ENCODE measurements at regions not wholly inside any gene's neighbourhood (a gene's known extent, or its start where the extent isn't known, plus 50 kb on each side); places are given as distances from the start of the nearest gene placed in this dataset.

- H3K4me1 Mint-ChIP-seq (ENCODE audit: low read depth), result no peaks in the 10 kb centered on the region
- no peak for TF ChIP-seq CTCF (IDR thresholded peaks at IDR 0.05)
Observed at GRCh38 chr6:130661077-130661476, 166.1 kb upstream of the SMLR1 start.

GRCh38 chr6:130666786-130667185 is 160.4 kb upstream of the SMLR1 start:
- no peak for TF ChIP-seq CTCF (IDR thresholded peaks at IDR 0.05)
- DNase-seq (ENCODE audit: low spot score), result no peak
- Mint-ChIP-seq H3K9me3 (ENCODE audit: low read depth) (no peaks in the 10 kb centered on the region), H3K27ac (ENCODE audit: unreplicated experiment) (no peak overlapping the region), H3K27me3 (ENCODE audit: low read depth) (no peaks in the 10 kb centered on the region), H3K4me1 (ENCODE audit: low read depth) (peaks cover 9% of the 10 kb centered on the region), H3K4me3 (ENCODE audit: unreplicated experiment) (no peak overlapping the region), H3K36me3 (ENCODE audit: low read depth) (no peaks in the 10 kb centered on the region)

More at GRCh38 chr6:130661077-130661476, 166.1 kb upstream of the SMLR1 start:
- no peak for DNase-seq (ENCODE audit: low spot score)
- Mint-ChIP-seq H3K9me3 (ENCODE audit: low read depth) (no peaks in the 10 kb centered on the region), H3K27ac (ENCODE audit: unreplicated experiment) (no peak overlapping the region), H3K4me3 (ENCODE audit: unreplicated experiment) (no peak overlapping the region), H3K36me3 (ENCODE audit: low read depth) (no peaks in the 10 kb centered on the region), H3K27me3 (ENCODE audit: low read depth) (no peaks in the 10 kb centered on the region)

GRCh38 chr6:130670142-130670541 is 157.1 kb upstream of the SMLR1 start:
- no peak for TF ChIP-seq CTCF (IDR thresholded peaks at IDR 0.05)
- Mint-ChIP-seq H3K27ac (ENCODE audit: unreplicated experiment) (no peak overlapping the region), H3K4me3 (ENCODE audit: unreplicated experiment) (no peak overlapping the region), H3K36me3 (ENCODE audit: low read depth) (no peaks in the 10 kb centered on the region), H3K4me1 (ENCODE audit: low read depth) (peaks cover 11% of the 10 kb centered on the region), H3K9me3 (ENCODE audit: low read depth) (no peaks in the 10 kb centered on the region), H3K27me3 (ENCODE audit: low read depth) (no peaks in the 10 kb centered on the region)
- DNase-seq (ENCODE audit: low spot score), result no peak

- H3K4me3 Mint-ChIP-seq (ENCODE audit: unreplicated experiment), result no peak overlapping the region
- no peak overlapping the region for H3K27ac Mint-ChIP-seq (ENCODE audit: unreplicated experiment)
- no peaks in the 10 kb centered on the region for H3K27me3 Mint-ChIP-seq (ENCODE audit: low read depth)
- H3K9me3 Mint-ChIP-seq (ENCODE audit: low read depth), result no peaks in the 10 kb centered on the region
- peaks cover 18% of the 10 kb centered on the region for H3K4me1 Mint-ChIP-seq (ENCODE audit: low read depth)
- DNase-seq (ENCODE audit: low spot score), result no peak
- TF ChIP-seq CTCF (IDR thresholded peaks at IDR 0.05), result no peak
- H3K36me3 Mint-ChIP-seq (ENCODE audit: low read depth), result no peaks in the 10 kb centered on the region
Observed at GRCh38 chr6:130671119-130671518, 156.1 kb upstream of the SMLR1 start.

GRCh38 chr6:130671577-130671976 is 155.6 kb upstream of the SMLR1 start:
- H3K4me3 Mint-ChIP-seq (ENCODE audit: unreplicated experiment), result no peak overlapping the region
- no peak overlapping the region for H3K27ac Mint-ChIP-seq (ENCODE audit: unreplicated experiment)
- no peak for DNase-seq (ENCODE audit: low spot score)
- peaks cover 22% of the 10 kb centered on the region for H3K4me1 Mint-ChIP-seq (ENCODE audit: low read depth)
- H3K36me3 Mint-ChIP-seq (ENCODE audit: low read depth), result no peaks in the 10 kb centered on the region
- TF ChIP-seq CTCF (IDR thresholded peaks at IDR 0.05), result no peak
- H3K9me3 Mint-ChIP-seq (ENCODE audit: low read depth), result no peaks in the 10 kb centered on the region
- no peaks in the 10 kb centered on the region for H3K27me3 Mint-ChIP-seq (ENCODE audit: low read depth)

Measured in chondrocyte (in vitro differentiated cells).